Activated T-helper 2 cell treated with anti-CD3 and anti-CD28 coated beads, Interferon-gamma antibody, Interleukin-2, Interleukin-4, amounts not matched to agents 10 μg/mL and 5 μg/mL and 100 μg/mL, durations not matched to agents 14 hours and 24 hours and 36 hours (primary cell): ENCODE measurements at regions not wholly inside any gene's neighbourhood (a gene's known extent, or its start where the extent isn't known, plus 50 kb on each side); places are given as distances from the start of the nearest gene placed in this dataset.
A peak's percentile ranks its signal among the peaks of the same experiment; 100 is the strongest.

ENCODE experiments used
- DNase-seq: peaks from one replicate; pipeline ENCODE4 v3.0.0; 2021; ENCODE audit warnings: low spot score
- H3K27ac Mint-ChIP-seq: one replicate; pipeline ENCODE4 v1.8.0; 2021; ENCODE audit warnings: mixed read lengths
- H3K27me3 Mint-ChIP-seq: one replicate; pipeline ENCODE4 v1.8.0; 2021; ENCODE audit warnings: low read depth, mixed read lengths
- H3K36me3 Mint-ChIP-seq: one replicate; pipeline ENCODE4 v1.8.0; 2021; ENCODE audit warnings: low read depth, mixed read lengths
- H3K4me1 Mint-ChIP-seq: one replicate; pipeline ENCODE4 v1.8.0; 2021; ENCODE audit warnings: low read depth, mixed read lengths
- H3K4me3 Mint-ChIP-seq: one replicate; pipeline ENCODE4 v1.8.0; 2021; ENCODE audit warnings: low read depth, mild to moderate bottlenecking, moderate library complexity, mixed read lengths
- H3K9me3 Mint-ChIP-seq: one replicate; pipeline ENCODE4 v1.8.0; 2021; ENCODE audit warnings: mixed read lengths
- intact Hi-C: fragments of 100-400 bp; cut with micrococcal nuclease; formaldehyde crosslinking; loops from one replicate; pipeline ENCODE4 v1.15.1; 2023

DNA sequence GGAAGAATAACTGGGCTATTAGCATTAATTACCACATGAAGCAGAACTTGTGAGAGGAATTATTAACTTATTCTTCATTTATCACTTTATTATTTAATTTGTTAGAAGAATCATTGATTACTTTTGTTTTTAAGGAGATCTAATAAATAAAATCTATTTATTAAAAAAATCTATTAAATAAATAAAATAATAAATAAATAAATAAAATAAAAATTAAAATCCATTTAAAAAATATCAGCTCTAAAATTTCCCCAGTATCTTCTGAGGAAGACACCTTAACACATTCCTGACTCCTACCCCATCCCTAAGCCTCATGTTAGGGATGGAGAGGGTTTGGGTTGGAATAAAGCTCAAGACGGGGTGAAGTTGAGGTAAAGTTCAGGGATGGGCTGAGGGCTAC is 231.4 kb downstream of the CLIC5 start:
- Mint-ChIP-seq H3K27ac (no peak overlapping the region), H3K9me3 (no peaks in the 10 kb centered on the region), H3K36me3 (no peaks in the 10 kb centered on the region), H3K4me1 (no peaks in the 10 kb centered on the region), H3K4me3 (no peak overlapping the region), H3K27me3 (no peaks in the 10 kb centered on the region)
- intact Hi-C loops, result no loop called here
- DNase-seq, result no peak

DNA sequence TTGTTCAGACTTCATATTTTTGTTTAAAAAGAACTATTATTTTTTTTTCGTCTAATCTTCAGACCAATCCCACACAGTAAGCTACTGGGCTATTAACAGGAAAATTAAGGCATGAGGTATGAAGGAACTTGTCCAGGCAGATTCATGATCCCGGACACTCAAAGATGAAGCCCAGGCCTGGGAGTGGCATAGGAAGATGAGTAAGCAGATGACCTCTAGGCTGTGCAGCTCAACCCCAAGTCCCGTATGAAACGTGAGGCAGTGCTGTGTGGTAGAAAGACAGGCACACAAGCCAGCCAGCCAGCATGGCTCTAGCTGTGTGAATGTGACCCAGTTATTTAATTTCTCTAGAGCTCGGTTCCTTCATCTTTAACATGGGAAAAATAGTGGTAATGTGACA is 231.9 kb downstream of the CLIC5 start:
- Mint-ChIP-seq H3K4me3 (no peak overlapping the region), H3K36me3 (no peaks in the 10 kb centered on the region), H3K9me3 (no peaks in the 10 kb centered on the region), H3K27me3 (no peaks in the 10 kb centered on the region), H3K4me1 (no peaks in the 10 kb centered on the region), H3K27ac (no peak overlapping the region)
- intact Hi-C loops, result no loop called here
- no peak for DNase-seq

- intact Hi-C loops, result no loop called here
- no peaks in the 10 kb centered on the region for H3K9me3 Mint-ChIP-seq
- H3K27me3 Mint-ChIP-seq, result no peaks in the 10 kb centered on the region
Observed at GRCh38 chr6:45781890-45782289, 233.8 kb downstream of the CLIC5 start.

DNA sequence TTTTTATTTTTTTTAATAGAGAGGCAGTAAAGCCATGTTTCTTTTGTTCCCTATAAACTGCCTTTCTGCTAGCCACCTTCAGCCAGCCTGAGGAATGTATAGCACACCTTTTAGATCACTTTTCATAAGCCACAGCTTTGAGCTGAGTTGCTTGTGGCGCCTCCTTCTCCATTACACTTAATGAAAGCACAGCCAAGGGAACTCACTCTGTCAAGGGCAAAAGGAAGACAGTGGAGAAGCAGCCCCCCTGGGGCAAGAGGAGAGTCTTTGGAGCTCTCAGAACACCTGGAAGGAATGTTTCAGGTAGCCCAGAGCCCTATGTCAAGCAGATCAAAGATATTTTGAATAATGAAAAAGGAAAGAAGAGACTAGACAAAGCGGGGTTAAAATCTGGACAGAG is 235.1 kb downstream of the CLIC5 start:
- H3K27me3 Mint-ChIP-seq, result no peaks in the 10 kb centered on the region
- H3K9me3 Mint-ChIP-seq, result no peaks in the 10 kb centered on the region
- H3K4me1 Mint-ChIP-seq, result no peaks in the 10 kb centered on the region
- H3K4me3 Mint-ChIP-seq, result no peak overlapping the region
- intact Hi-C loops, result no loop called here
- H3K27ac Mint-ChIP-seq, result no peak overlapping the region
- H3K36me3 Mint-ChIP-seq, result no peaks in the 10 kb centered on the region
- no peak for DNase-seq

More at GRCh38 chr6:45781890-45782289, 233.8 kb downstream of the CLIC5 start:
- no peak for DNase-seq
- Mint-ChIP-seq H3K4me3 (no peak overlapping the region), H3K36me3 (no peaks in the 10 kb centered on the region), H3K4me1 (no peaks in the 10 kb centered on the region), H3K27ac (no peak overlapping the region)

DNA sequence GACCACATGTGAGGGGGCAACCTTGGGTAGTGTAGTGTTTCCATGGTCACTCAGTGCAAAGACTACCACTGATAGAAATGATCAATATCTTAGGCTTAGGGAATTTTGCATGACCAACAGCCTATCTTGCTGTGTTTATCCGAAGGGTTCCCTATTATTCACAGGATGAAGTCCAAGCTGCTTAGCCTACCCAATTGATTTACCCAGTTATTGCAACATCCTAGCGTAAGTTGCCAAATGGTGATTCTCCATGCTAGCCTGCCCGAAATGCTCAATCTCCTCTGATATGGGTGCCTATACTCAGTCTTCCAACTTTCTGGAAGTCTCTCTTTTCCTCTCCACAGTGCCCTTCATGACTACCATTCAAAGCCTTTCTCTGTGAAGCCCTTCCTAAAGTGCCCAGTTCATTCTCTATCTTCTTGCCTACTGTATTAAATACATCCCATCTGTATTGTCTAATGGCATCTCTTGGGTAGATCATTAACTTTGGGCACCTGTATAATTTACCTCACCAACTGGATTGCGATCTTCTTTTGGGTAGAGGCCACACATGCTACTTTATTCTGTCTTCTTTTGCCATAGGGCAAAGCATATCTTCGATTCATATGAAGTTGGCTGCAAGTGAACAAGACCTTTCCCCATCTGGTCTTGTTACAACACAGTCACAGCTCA is 240.5 kb downstream of the CLIC5 start:
- DNase-seq, result no peak
- H3K36me3 Mint-ChIP-seq, result no peaks in the 10 kb centered on the region
- no peak overlapping the region for H3K4me3 Mint-ChIP-seq

GRCh38 chr6:45773906-45774305 is 241.8 kb downstream of the CLIC5 start:
- Mint-ChIP-seq H3K27ac (no peak overlapping the region), H3K4me1 (no peaks in the 10 kb centered on the region), H3K36me3 (peaks cover 5% of the 10 kb centered on the region), H3K4me3 (no peak overlapping the region), H3K9me3 (peaks cover 20% of the 10 kb centered on the region), H3K27me3 (no peaks in the 10 kb centered on the region)
- DNase-seq, result no peak
- intact Hi-C loops, result no loop called here

More for the DNA sequence above, 240.5 kb downstream of the CLIC5 start:
- peaks cover 9% of the 10 kb centered on the region for H3K9me3 Mint-ChIP-seq
- H3K27ac Mint-ChIP-seq, result no peak overlapping the region
- no peaks in the 10 kb centered on the region for H3K4me1 Mint-ChIP-seq
- H3K27me3 Mint-ChIP-seq, result no peaks in the 10 kb centered on the region
- intact Hi-C loops, result no loop called here

- no peak overlapping the region for H3K4me3 Mint-ChIP-seq
- peaks cover 5% of the 10 kb centered on the region for H3K36me3 Mint-ChIP-seq
- H3K4me1 Mint-ChIP-seq, result no peaks in the 10 kb centered on the region
- no peak overlapping the region for H3K27ac Mint-ChIP-seq
- peaks cover 25% of the 10 kb centered on the region for H3K9me3 Mint-ChIP-seq
- intact Hi-C loops, result no loop called here
- H3K27me3 Mint-ChIP-seq, result no peaks in the 10 kb centered on the region
- DNase-seq, result no peak
Observed at GRCh38 chr6:45772886-45773495, 242.7 kb downstream of the CLIC5 start.

GRCh38 chr6:45772051-45772450 is 243.6 kb downstream of the CLIC5 start:
- Mint-ChIP-seq H3K27ac (no peak overlapping the region), H3K4me1 (no peaks in the 10 kb centered on the region), H3K27me3 (no peaks in the 10 kb centered on the region), H3K9me3 (peaks cover 35% of the 10 kb centered on the region), H3K4me3 (no peak overlapping the region), H3K36me3 (peaks cover 10% of the 10 kb centered on the region)
- intact Hi-C loops, result no loop called here
- no peak for DNase-seq

- peaks cover 60% of the 10 kb centered on the region for H3K9me3 Mint-ChIP-seq
- H3K27ac Mint-ChIP-seq, result no peak overlapping the region
- DNase-seq, result no peak
- intact Hi-C loops, result no loop called here
- H3K27me3 Mint-ChIP-seq, result no peaks in the 10 kb centered on the region
- no peak overlapping the region for H3K4me3 Mint-ChIP-seq
- peaks cover 34% of the 10 kb centered on the region for H3K36me3 Mint-ChIP-seq
- H3K4me1 Mint-ChIP-seq, result peaks cover 26% of the 10 kb centered on the region
Observed at GRCh38 chr6:45763281-45763680, 252.4 kb downstream of the CLIC5 start.

DNA sequence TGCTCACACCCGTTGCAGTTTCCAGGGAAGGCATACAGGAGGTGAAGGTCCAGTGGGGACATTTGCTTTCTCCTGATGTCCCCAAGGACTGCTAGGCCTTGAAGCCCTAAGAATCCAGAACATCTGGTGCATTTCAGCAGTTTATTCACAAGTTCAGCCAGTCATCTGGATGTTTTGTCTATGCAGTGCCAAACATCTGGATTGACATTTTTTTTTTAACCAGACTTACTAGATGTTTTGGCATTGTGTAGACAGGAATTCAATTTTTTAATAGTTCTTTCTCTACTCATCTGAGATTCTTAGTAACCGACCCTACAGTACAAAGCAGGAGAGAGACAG is 256.2 kb downstream of the CLIC5 start:
- no peak for DNase-seq
- H3K27me3 Mint-ChIP-seq, result no peaks in the 10 kb centered on the region
- intact Hi-C loops, result loop anchor here (1.0 kb wide), 3 partner anchors 22 to 162 kb away; no protein-coding TSS in a partner anchor
- peaks cover 27% of the 10 kb centered on the region for H3K9me3 Mint-ChIP-seq
- H3K27ac Mint-ChIP-seq, result peak overlapping the region; percentile 65
- no peak overlapping the region for H3K4me3 Mint-ChIP-seq
- H3K4me1 Mint-ChIP-seq, result peaks cover 30% of the 10 kb centered on the region
- H3K36me3 Mint-ChIP-seq, result peaks cover 18% of the 10 kb centered on the region

- peak overlapping the region; percentile 65 for H3K27ac Mint-ChIP-seq
- DNase-seq, result no peak
- peaks cover 23% of the 10 kb centered on the region for H3K9me3 Mint-ChIP-seq
- H3K36me3 Mint-ChIP-seq, result peaks cover 16% of the 10 kb centered on the region
- intact Hi-C loops, result loop anchor here (1.0 kb wide), 3 partner anchors 22 to 162 kb away; no protein-coding TSS in a partner anchor
- no peaks in the 10 kb centered on the region for H3K27me3 Mint-ChIP-seq
- peaks cover 30% of the 10 kb centered on the region for H3K4me1 Mint-ChIP-seq
- H3K4me3 Mint-ChIP-seq, result no peak overlapping the region
Observed at GRCh38 chr6:45758787-45759471, 256.7 kb downstream of the CLIC5 start.

DNA sequence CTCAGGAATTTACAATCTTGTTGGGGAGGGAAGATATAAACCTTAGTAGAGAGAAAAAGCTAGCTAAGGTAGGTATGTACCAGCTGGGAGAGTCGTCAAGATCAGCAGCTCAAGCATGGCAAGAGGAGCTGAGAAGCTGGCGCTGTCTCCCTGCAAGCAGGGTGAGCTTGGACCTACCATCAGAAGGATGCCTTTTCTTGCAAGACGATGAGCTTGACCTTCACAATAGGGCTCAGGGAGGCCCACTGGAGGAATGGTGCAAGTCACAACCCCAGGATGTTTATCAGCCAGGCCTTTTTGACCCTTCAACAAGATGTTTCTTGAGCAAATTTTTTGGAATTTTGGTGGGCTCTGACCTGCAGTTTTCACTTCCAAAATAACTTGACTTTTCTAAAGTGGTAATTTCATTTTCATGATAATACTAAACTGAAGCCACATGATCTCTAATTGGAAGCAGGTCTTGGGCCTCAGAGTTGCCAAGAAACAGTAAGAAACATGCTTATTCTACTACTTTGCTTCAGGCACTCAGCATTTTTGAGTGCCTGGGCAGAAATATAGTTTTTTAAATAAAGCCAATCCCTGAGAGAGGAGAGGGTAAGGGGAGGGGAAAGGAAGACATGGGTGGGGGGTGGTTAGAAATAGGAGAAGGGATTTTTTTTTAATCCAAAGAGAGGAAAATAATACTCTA is 258.1 kb downstream of the CLIC5 start:
- Mint-ChIP-seq H3K27ac (peak overlapping the region; percentile 30), H3K4me1 (peaks cover 30% of the 10 kb centered on the region), H3K4me3 (no peak overlapping the region), H3K9me3 (peaks cover 10% of the 10 kb centered on the region), H3K36me3 (peaks cover 5% of the 10 kb centered on the region), H3K27me3 (no peaks in the 10 kb centered on the region)
- intact Hi-C loops, result no loop called here
- DNase-seq, result no peak

GRCh38 chr6:45756606-45757005 is 259.1 kb downstream of the CLIC5 start:
- DNase-seq, result no peak
- H3K27ac Mint-ChIP-seq, result no peak overlapping the region
- intact Hi-C loops, result no loop called here
- peaks cover 2% of the 10 kb centered on the region for H3K9me3 Mint-ChIP-seq
- no peak overlapping the region for H3K4me3 Mint-ChIP-seq
- no peaks in the 10 kb centered on the region for H3K27me3 Mint-ChIP-seq
- peaks cover 30% of the 10 kb centered on the region for H3K4me1 Mint-ChIP-seq
- H3K36me3 Mint-ChIP-seq, result peaks cover 2% of the 10 kb centered on the region
